HEK293T (cell line): ENCODE measurements at regions not wholly inside any gene's neighbourhood (a gene's known extent, or its start where the extent isn't known, plus 50 kb on each side); places are given as distances from the start of the nearest gene placed in this dataset.

Experiments used
- CTCF ChIA-PET: fragments of 350-600 bp; formaldehyde crosslinking; extraction: SDS; loops from one replicate; lab custom pipeline; 2021; ENCODE audit warnings: antibody characterized with exemption, inconsistent platforms; lab: Yijun Ruan, JAX
- POLR2A ChIA-PET: fragments of 350-600 bp; formaldehyde crosslinking; extraction: SDS; loops from one replicate; lab custom pipeline; 2020; ENCODE audit warnings: antibody characterized with exemption, inconsistent platforms; lab: Yijun Ruan, JAX
- DNase-seq: peaks from one replicate; pipeline ENCODE4 v3.0.0; 2012; ENCODE audit warnings: mixed read lengths; ENCODE audit errors: extremely low spot score
- ARNT ChIP-seq: fragments of 450-650 bp; IDR thresholded peaks from 2 replicates; pipeline ENCODE4 v1.6.1; 2017; ENCODE audit warnings: mild to moderate bottlenecking
- BHLHE40 ChIP-seq: fragments of 450-650 bp; IDR thresholded peaks from 2 replicates; pipeline ENCODE4 v1.6.1; 2016; ENCODE audit warnings: mild to moderate bottlenecking, moderate library complexity, borderline replicate concordance
- CTBP1 ChIP-seq: fragments of 450-650 bp; IDR thresholded peaks from 2 replicates; pipeline ENCODE4 v1.6.1; 2016; ENCODE audit warnings: borderline replicate concordance
- ELF4 ChIP-seq: fragments of 450-650 bp; IDR thresholded peaks from 2 replicates; pipeline ENCODE4 v1.6.1; 2017; ENCODE audit warnings: antibody characterized with exemption
- FOXA1 ChIP-seq: fragments of 450-650 bp; IDR thresholded peaks from 2 replicates; pipeline ENCODE4 v1.6.1; 2016; ENCODE audit warnings: mild to moderate bottlenecking
- FOXK2 ChIP-seq: fragments of 450-650 bp; IDR thresholded peaks from 2 replicates; pipeline ENCODE4 v1.6.1; 2016; ENCODE audit warnings: mild to moderate bottlenecking
- FOXM1 ChIP-seq: fragments of 450-650 bp; IDR thresholded peaks from 2 replicates; pipeline ENCODE4 v1.6.1; 2017; ENCODE audit warnings: mild to moderate bottlenecking, borderline replicate concordance
- HDGF ChIP-seq: fragments of 450-650 bp; IDR thresholded peaks from 2 replicates; pipeline ENCODE4 v1.6.1; 2017; ENCODE audit warnings: antibody characterized with exemption, borderline replicate concordance
- L3MBTL2 ChIP-seq: fragments of 450-650 bp; conservative IDR thresholded peaks from 2 replicates; pipeline ENCODE4 v1.6.1; 2016; ENCODE audit warnings: mild to moderate bottlenecking
- LEF1 ChIP-seq: fragments of 450-650 bp; IDR thresholded peaks from 2 replicates; pipeline ENCODE4 v1.6.1; 2017; ENCODE audit warnings: mild to moderate bottlenecking, borderline replicate concordance
- NFRKB ChIP-seq: fragments of 450-650 bp; IDR thresholded peaks from 2 replicates; pipeline ENCODE4 v1.6.1; 2016; ENCODE audit warnings: mild to moderate bottlenecking, moderate library complexity
- SP1 ChIP-seq: fragments of 450-650 bp; IDR thresholded peaks from 2 replicates; pipeline ENCODE4 v1.6.1; 2017
- SUZ12 ChIP-seq: fragments of 450-650 bp; IDR thresholded peaks from 2 replicates; pipeline ENCODE4 v1.6.1; 2016; ENCODE audit warnings: mild to moderate bottlenecking
- TARDBP ChIP-seq: fragments of 450-650 bp; IDR thresholded peaks from 2 replicates; pipeline ENCODE4 v1.6.1; 2016
- ZNF384 ChIP-seq: fragments of 450-650 bp; IDR thresholded peaks from 2 replicates; pipeline ENCODE4 v1.6.1; 2016
- TF ChIP-seq, protein P1 (sequence below): fragments of 450-650 bp; IDR thresholded peaks from 2 replicates; pipeline ENCODE4 v1.6.1; 2016

DNA sequence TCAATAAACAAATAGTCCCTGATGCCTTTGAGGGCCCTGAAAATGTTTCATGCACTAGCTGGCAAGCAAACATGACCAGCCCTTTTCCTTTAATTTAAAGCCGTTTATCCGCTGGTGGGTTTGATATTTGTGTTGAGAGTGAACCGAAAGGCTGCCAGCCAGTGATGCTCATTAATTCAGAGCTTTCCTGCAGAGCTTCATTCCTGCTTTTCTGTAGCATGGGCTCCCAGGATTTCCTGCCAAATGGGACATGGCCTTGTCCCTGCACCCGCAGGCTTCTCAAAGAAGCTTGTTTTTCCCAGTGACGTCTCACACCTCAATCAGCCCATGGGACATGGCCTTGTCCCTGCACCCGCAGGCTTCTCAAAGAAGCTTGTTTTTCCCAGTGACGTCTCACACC, 219.6 kb downstream of the MTHFS start:
- ChIA-PET CTCF (interaction anchor here (0.5 kb wide), 1 partner anchor 113 kb away, joined by 3 read pairs; no protein-coding TSS in a partner anchor), POLR2A (no interaction called here)
- TF ChIP-seq BHLHE40, result no peak
- TF ChIP-seq TARDBP, result no peak
- no peak for TF ChIP-seq ELF4
- TF ChIP-seq FOXM1, result no peak
- no peak for TF ChIP-seq HDGF
- no peak for TF ChIP-seq CTBP1
- no peak for TF ChIP-seq FOXA1
- TF ChIP-seq SUZ12, result no peak
- TF ChIP-seq NFRKB, result no peak
- TF ChIP-seq LEF1, result no peak
- TF ChIP-seq, protein P1, sequence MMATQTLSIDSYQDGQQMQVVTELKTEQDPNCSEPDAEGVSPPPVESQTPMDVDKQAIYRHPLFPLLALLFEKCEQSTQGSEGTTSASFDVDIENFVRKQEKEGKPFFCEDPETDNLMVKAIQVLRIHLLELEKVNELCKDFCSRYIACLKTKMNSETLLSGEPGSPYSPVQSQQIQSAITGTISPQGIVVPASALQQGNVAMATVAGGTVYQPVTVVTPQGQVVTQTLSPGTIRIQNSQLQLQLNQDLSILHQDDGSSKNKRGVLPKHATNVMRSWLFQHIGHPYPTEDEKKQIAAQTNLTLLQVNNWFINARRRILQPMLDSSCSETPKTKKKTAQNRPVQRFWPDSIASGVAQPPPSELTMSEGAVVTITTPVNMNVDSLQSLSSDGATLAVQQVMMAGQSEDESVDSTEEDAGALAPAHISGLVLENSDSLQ, result no peak
- no peak for TF ChIP-seq FOXK2
- no peak for DNase-seq

DNA sequence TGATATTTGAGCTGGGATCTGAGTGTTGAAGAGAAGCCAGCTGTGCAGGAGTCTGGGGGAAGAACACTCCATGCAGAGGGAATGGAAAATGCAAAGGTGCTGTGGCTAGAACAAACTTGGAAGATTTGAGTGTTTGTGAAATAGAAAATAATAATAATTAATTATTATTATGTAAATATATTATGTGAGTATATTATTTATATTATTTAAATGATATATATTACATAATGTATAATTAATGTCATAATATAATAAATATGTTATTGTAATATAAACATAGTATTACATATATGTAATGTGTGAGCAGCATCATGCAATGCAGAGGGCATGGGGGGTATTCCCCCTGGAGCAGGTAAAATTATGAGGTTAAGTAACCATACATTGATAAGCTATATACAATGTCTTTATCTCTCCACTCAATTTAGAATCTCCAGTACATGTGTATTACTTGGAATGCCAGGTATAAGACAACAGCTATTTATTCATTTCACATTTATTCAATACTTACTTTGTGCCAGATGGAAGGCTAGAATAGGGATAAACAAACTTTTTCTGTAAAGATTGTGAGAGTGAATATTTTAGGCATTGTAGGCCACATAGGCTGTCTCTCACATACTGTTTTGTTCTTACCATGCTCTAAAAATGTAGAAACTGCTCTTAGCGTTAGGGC, 218.6 kb downstream of the MTHFS start:
- DNase-seq, result no peak
- TF ChIP-seq SUZ12, result no peak
- no peak for TF ChIP-seq BHLHE40
- TF ChIP-seq TARDBP, result no peak
- TF ChIP-seq L3MBTL2, result no peak
- no peak for TF ChIP-seq ARNT
- no peak for TF ChIP-seq SP1
- TF ChIP-seq ZNF384, result no peak
- no peak for TF ChIP-seq CTBP1
- TF ChIP-seq, protein P1, result no peak
- TF ChIP-seq ELF4, result no peak
- no peak for TF ChIP-seq NFRKB
- TF ChIP-seq FOXK2, result no peak
- TF ChIP-seq FOXA1, result no peak
- no peak for TF ChIP-seq FOXM1
- no peak for TF ChIP-seq LEF1
- no peak for TF ChIP-seq HDGF
- CTCF ChIA-PET, result interaction anchor here (0.5 kb wide), 1 partner anchor 114 kb away, joined by 3 read pairs; no protein-coding TSS in a partner anchor
- POLR2A ChIA-PET, result no interaction called here

DNA sequence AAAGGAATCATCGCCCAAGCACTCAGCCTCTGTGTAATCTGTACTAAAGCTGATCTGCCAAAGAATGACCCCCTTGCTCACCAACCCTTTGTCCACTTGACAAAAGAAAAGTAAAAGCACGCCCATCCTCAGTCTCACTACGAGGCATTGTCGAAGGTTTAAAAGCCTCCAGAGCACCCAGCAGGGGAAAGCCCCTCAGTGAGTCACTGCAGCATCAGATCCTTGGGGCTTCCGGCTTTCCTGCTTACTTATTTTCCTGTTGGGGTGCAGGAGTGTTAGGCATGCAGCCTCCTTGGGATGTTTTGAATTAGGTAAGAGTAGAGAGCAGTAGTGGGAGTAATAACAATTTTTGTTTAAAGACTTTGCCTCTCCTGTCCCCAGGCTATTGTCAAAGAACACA, 216.1 kb downstream of the MTHFS start:
- no peak for DNase-seq
- TF ChIP-seq TARDBP (no peak), ARNT (no peak), ZNF384 (no peak), SP1 (no peak), FOXK2 (no peak), BHLHE40 (no peak), HDGF (no peak), FOXM1 (no peak), NFRKB (no peak), FOXA1 (no peak), CTBP1 (no peak)
- POLR2A ChIA-PET, result no interaction called here
- CTCF ChIA-PET, result no interaction called here

DNA sequence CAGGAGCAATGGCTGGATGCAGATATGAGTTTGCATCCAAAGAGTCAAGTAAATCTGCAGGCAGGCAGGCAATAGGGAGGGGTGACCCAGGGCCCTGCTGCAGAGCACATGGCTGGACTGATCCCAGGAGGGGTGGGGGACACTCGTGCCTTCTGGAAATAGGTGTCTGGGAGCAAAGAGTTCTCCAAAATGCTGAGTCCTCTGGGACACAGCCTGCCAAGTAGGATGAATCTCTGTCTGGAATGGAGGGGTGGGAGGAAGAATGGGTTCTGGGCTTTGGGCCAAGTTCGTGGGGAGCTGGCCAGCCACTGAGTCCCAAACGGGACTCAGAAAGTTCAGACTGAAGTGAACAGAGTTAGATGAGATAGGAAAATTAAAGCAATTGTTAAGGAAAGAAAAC, 214.5 kb downstream of the MTHFS start:
- TF ChIP-seq ELF4, result no peak
- ChIA-PET POLR2A (interaction anchor here (0.6 kb wide), 1 partner anchor 40 kb away, joined by 3 read pairs; no protein-coding TSS in a partner anchor), CTCF (no interaction called here)
- DNase-seq, result no peak

DNA sequence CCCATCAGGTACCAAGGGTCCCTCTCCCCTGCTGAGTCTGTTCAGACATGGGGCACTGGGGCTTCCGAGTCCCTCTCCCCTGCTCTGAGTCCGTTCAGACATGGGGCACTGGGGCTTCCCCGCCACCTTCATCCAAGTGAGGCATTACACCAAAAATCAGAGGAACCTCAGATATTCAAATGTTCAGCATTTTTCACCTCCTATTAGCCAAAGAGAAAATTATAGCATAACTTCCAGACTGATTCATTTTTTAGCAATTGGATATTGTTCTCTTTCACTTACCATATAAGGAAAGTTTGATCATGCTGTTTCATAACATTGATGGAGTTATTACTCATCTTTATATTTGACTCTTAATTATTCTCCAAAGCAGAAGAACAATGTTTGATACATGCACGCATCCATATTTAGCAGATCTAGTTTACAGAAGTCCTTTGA, 213.9 kb downstream of the MTHFS start:
- ChIA-PET POLR2A (interaction anchor here (0.6 kb wide), 1 partner anchor 39 kb away, joined by 3 read pairs; no protein-coding TSS in a partner anchor), CTCF (no interaction called here)
- no peak for DNase-seq
- no peak for TF ChIP-seq ELF4

DNA sequence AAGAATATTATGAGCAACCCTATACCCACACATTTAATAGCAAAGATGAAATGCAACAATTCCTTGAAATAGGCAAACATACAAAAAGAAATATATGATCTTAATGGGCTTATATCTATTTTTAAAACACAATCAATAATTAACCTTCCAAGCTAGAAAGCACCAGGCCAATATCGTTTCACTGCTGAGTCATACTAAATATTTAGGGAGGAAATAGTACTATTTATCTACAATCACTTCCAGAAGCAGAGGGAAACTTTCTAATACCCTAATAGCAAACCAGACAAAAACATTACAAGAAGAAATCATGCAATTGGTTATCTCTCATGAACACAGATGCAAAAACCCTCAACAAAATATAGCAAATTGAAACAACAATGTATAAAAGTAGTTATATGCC, 207.8 kb downstream of the MTHFS start:
- DNase-seq, result no peak
- CTCF ChIA-PET, result no interaction called here
- POLR2A ChIA-PET, result no interaction called here
- TF ChIP-seq HDGF, result no peak
- TF ChIP-seq, protein P1, result no peak
- TF ChIP-seq FOXM1, result no peak
- no peak for TF ChIP-seq BHLHE40
- TF ChIP-seq TARDBP, result no peak
- TF ChIP-seq CTBP1, result no peak
- TF ChIP-seq LEF1, result no peak
